HG02588 (cell line): ENCODE measurements at regions not wholly inside any gene's neighbourhood (a gene's known extent, or its start where the extent isn't known, plus 50 kb on each side); places are given as distances from the start of the nearest gene placed in this dataset.
"Not testable (repeated sequence)": the region's sequence is repeated elsewhere in the genome, so short reads cannot be mapped to it uniquely, and the experiment has no call there.

Source experiments
- ATAC-seq: cut with Tn5 transposase; IDR thresholded peaks from one replicate; pipeline ENCODE4 v1.9.1; 2021; ENCODE audit warnings: mild to moderate bottlenecking, moderate library complexity; ENCODE audit not compliant: unreplicated experiment

DNA sequence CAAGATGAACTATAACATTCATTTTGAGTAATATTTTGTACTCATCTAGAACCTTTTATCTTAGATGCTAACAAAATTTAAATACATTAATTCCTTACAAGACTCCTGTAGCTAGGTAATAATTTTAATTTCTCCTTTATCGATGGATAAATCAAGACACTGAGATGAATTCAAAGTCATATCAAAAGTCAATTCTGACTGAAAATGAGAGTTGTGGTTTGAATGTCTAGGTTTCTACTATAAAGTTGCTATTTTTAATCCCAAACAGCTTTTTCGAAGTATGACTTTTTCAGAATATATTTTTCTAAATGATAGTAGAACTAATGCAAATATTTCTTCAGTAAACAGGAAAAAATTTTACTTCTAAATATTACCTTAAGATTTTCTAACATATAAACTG, 491.7 kb upstream of the FAM174A start:
- no peak for ATAC-seq

DNA sequence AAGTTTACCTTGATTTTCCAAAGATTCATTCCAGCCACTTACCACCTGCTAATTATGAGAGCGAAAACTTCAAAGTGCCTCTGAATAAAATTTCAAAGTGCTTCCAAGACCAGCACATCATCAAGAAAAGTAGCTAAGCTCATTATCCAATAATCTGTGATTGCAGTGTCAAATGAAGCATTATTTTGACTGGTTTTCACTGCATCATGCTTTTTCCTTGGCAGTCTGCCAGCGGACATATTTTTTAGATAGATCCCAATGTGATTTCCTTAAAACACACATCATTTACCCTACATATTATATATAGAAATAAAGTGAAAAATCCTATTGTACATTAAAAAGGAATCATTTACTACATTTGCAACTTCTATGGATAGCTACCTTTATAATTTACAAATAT, 508.6 kb upstream of the FAM174A start:
- no peak for ATAC-seq

DNA sequence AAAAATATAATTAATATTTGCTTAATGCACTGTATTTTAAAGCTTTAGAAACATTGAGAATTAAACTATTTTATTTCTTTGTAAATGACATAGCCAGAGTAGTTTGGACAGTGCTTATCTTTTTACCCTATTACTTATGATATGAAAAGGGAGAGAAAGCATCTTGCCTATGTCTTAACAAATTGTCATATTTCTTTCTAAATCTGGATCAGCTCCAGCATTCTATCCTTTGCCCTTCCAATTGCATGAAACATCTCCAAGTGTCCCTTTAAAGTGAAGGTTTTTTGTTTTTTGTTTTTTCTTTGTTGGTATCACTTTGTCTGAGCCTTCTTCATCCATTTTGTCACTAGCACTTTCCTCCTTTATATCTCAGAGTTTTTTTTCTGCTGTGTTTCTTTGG, 511.6 kb upstream of the FAM174A start:
- no peak for ATAC-seq

DNA sequence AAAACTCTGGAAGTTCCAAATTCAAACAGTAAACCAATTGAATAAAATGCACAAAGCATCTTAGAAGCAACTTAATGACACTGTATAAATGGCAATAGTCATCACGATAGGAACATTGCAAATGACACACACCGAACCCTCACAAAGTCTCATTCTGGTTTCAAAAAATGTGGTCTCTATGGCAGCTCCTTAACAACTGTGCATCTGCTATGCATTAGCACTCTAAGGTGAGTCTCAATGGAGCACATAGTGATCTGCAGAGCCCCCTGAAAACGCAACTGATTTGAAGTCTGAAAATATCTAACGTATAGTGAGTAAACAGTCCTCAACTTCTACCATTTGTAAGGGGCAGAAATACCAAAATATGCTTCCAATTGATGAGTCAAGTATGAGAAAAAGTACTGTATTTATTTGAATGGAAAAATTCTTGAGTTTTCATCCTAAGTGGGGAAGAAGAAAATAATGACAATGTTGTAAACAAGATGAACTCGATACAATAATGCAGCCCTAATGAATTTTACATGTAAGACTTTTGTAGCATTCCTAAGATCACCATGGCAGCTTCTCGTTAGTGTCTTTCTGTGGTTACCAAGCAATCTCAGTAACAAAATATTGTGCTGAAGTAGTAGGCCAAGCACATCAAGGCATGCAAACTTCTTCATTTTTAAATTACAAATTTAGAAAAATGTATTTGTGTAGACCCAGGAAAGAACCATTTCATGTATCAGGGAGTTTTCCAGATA, 517.5 kb upstream of the FAM174A start:
- no peak for ATAC-seq

DNA sequence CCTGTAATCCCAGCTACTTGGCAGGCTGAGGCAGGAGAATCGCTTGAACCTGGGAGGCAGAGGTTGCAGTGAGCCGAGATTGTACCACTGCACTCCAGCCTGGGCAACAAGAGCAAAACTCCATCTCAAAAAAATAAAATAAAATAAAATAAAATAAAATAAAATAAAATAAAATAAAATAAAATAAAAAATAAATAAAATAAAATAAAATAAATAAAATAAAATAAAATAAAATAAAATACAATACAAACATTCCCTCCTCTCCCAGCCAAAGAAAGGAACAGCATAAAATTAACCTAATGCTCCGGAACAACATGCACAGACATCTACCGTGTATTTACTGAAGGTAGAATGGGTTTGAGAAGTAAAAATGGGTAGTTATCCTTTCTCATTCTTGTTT, 521.9 kb upstream of the FAM174A start:
- ATAC-seq: not testable (repeated sequence)

DNA sequence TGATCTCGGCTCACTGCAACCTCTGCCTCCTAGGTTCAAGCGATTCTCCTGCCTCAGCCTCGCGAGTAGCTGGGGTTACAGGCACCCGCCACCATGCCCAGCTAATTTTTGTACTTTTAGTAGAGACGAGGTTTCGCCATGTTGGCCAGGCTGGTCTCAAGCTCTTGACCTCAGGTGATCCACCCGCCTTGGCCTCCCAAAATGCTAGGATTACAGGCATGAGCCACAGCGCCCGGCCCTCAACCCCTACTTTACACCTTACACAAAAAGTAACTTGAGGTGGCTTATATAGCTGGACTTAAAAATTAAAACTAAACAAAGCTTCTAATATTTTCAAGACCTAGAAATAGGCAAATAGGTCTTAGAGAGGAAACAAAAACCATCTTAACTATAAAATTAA, 524.0 kb upstream of the FAM174A start:
- ATAC-seq: not testable (repeated sequence)

DNA sequence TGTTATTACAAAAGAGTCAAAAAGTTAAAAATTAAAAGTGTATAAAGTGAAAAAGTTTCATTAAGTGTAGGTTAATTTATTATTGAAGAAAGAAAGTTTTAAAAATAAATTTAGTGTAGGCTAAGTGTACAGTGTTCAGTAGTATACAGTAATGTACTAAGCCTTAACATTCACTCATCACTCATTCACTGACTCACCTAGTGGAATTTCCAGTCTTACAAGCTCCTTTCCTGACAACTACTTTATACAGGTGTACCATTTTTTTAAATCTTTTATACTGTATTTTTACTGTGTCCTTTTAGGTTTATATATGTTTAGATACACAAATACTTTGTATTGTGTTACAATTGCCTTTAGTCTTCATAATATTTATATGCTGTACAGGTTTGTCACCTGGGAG, 530.2 kb upstream of the FAM174A start:
- no peak for ATAC-seq

GRCh38 chr5:99998319-99998718, 536.9 kb upstream of the FAM174A start:
- ATAC-seq: no peak

- no peak for ATAC-seq
Observed at GRCh38 chr5:99995407-99995806, 539.8 kb upstream of the FAM174A start.

GRCh38 chr5:99973779-99974178, 561.4 kb upstream of the FAM174A start:
- ATAC-seq: no peak

- no peak for ATAC-seq
Observed at GRCh38 chr5:99955962-99956361, 579.2 kb upstream of the FAM174A start.

DNA sequence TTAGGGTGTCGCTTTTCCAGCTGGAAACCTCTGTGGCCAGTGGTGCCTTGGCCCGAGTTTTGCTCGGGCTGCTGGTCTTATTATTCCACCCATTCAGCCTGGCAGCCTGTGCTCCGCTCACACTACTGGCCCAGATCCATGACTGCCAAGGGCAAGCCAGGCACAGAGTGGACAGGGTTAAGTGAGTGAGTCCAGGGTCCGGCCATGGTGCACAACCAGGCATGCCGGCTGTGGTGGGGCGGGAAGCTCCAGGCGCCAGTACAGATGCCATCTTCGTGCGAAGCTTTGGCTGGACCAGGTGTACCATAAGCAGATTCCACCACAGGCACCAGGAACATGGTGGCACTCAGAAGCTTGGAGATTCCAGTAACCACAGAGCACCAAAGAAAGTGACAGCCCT, 580.2 kb upstream of the FAM174A start:
- ATAC-seq: no peak

GRCh38 chr5:99949969-99950524, 585.1 kb upstream of the FAM174A start:
- no peak for ATAC-seq

GRCh38 chr5:99949361-99949760, 585.8 kb upstream of the FAM174A start:
- no peak for ATAC-seq

GRCh38 chr5:99948850-99949249, 586.3 kb upstream of the FAM174A start:
- ATAC-seq: no peak

DNA sequence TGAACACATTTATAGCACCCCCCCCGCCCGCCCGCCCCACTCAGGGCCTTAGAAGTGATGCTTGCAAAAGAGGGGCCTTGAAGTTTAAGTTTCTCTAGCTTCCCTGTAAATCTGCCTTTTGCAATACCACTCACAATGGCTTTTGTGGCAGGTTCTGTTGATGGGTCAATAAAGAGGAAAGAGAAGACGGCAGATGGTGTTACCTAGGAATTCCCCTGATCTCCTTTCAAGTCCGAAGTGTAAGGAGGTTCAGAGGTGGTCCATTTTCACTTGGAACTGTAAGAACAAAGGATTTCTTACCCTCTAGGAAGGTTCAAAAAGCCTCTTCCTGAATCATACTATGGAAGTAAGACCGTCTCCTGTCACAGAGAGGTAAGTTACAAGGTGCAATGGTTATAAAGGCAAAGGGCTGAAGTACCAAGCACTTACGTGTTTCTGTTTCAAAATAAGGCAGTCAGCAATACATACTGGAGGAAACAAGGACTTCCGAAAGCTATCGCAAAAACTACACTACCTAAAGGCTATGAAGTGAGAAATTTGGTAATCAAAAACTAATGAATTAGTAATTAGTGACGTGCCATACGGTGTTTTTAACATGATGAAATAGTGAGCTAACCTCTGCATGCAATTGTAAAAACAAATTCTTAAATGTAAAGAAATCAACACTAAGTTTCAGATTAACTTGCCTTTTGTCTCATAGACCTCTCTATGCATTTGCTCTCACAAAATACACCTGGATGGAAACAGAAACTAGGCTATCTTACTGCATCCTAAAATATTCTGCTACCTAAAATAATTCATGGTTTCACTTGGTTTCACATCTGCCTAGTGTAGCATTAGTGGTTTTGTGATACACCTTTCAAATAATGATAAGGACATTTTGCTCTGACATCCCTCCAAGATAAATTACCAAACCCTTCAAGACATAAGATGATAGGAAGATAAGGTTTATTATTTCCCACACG, 589.4 kb upstream of the FAM174A start:
- ATAC-seq: no peak

DNA sequence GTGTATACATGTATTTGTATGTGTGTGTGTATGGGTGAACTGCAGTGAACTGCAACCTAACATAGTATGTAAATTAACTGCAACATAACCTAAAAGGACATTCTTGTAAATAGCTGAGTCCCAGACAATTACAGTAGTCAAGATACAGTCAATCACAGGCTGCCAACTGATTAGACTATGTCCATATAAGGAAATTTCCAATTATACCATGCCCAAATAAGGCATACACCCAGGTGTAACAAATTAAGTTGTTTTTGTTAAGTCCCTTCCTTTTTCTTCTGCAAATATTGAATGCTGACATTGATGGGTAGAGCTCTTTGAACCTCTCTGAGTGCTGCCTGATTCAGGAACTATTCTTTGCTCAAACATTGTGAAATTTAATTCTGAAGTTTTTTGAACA, 594.6 kb upstream of the FAM174A start:
- no peak for ATAC-seq

GRCh38 chr5:99936911-99937310, 598.3 kb upstream of the FAM174A start:
- no peak for ATAC-seq

DNA sequence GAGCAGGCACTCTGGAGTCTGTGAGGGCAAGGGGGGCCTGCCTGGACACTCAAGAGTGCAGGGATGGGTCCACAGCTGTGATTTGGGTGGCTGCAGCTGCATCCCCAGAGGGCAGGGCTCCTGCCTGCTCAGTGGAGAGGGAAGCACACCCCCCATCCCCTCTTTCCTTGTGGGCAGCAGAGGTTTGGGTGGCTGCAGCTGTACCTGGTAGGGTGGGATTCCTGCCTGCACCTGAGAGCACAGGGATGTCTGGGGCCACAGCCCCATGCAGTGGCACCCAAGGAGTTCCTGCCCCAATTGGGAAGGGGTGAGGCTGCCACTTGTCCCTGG, 605.4 kb upstream of the FAM174A start:
- ATAC-seq: no peak

DNA sequence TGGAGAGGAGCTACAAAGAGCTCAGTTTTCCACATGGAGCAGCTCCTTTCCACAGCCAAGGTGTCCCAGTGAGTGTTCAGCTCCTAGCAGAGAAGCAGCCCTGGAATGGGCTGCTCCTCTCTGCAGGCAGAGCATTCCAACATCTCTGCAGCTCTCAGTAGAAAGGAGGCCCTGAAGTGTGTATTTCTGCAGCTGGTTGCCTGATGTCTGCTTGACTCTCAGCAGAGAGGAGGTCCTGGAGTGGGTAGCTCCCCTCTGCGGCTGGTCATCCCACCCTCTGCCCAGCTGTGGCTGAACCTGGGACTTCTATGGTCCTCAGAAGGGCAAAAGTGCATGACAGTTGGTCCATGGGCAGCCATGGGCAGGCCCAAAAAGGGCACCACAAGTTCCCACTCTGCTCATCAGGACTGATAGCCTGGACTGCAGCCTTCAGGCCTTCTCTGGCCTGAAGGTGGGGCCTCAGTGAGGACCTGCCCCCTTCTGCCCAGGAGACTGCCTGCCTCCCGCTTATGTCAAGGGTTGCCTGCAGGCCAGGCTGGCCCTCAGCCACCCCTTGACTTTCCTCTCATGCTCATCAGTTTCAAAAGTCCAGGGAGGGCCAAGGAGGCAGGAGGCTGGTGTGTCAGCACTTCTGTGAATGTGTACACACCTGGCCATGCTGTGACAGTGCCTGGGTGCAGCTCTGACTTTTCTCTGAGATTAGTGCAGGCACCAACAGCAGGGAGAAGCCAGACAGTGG, 605.9 kb upstream of the FAM174A start:
- no peak for ATAC-seq

- ATAC-seq: no peak
Observed at GRCh38 chr5:99928490-99928889, 606.7 kb upstream of the FAM174A start.
